GM19193 (cell line): ENCODE measurements at regions not wholly inside any gene's neighbourhood (a gene's known extent, or its start where the extent isn't known, plus 50 kb on each side); places are given as distances from the start of the nearest gene placed in this dataset.

Experiments used
- POLR2A ChIP-seq: IDR thresholded peaks from 4 replicates; pipeline ENCODE4 v1.6.1; 2011; ENCODE audit not compliant: insufficient read depth, insufficient read length; ENCODE audit errors: extremely low read depth

GRCh38 chr5:166165596-166165995, 2125.8 kb upstream of the WWC1 start:
- no peak for TF ChIP-seq POLR2A

- no peak for TF ChIP-seq POLR2A
These were observed 2125.4 kb upstream of the WWC1 start for GRCh38 chr5:166166071-166166470.

GRCh38 chr5:166172597-166172996, 2118.8 kb upstream of the WWC1 start:
- no peak for TF ChIP-seq POLR2A

GRCh38 chr5:166178411-166179080, 2112.9 kb upstream of the WWC1 start:
- no peak for TF ChIP-seq POLR2A

GRCh38 chr5:166185185-166185584, 2106.3 kb upstream of the WWC1 start:
- TF ChIP-seq POLR2A = no peak

- TF ChIP-seq POLR2A = no peak
These were observed 2102.7 kb upstream of the WWC1 start for GRCh38 chr5:166188501-166189325.

GRCh38 chr5:166192696-166193095, 2098.7 kb upstream of the WWC1 start:
- no peak for TF ChIP-seq POLR2A

GRCh38 chr5:166195981-166196380, 2095.5 kb upstream of the WWC1 start:
- TF ChIP-seq POLR2A = no peak

GRCh38 chr5:166200532-166200931, 2090.9 kb upstream of the WWC1 start:
- no peak for TF ChIP-seq POLR2A

- TF ChIP-seq POLR2A = no peak
These were observed 2079.8 kb upstream of the WWC1 start for GRCh38 chr5:166211640-166212039.

GRCh38 chr5:166236327-166236726, 2055.1 kb upstream of the WWC1 start:
- TF ChIP-seq POLR2A = no peak

GRCh38 chr5:166240705-166241104, 2050.7 kb upstream of the WWC1 start:
- TF ChIP-seq POLR2A = no peak

GRCh38 chr5:166245556-166245955, 2045.9 kb upstream of the WWC1 start:
- TF ChIP-seq POLR2A = no peak

GRCh38 chr5:166251786-166252185, 2039.7 kb upstream of the WWC1 start:
- no peak for TF ChIP-seq POLR2A

GRCh38 chr5:166257661-166258060, 2033.8 kb upstream of the WWC1 start:
- no peak for TF ChIP-seq POLR2A

GRCh38 chr5:166262395-166262794, 2029.0 kb upstream of the WWC1 start:
- no peak for TF ChIP-seq POLR2A

- no peak for TF ChIP-seq POLR2A
These were observed 2023.5 kb upstream of the WWC1 start for GRCh38 chr5:166267907-166268306.

GRCh38 chr5:166270712-166271111, 2020.7 kb upstream of the WWC1 start:
- no peak for TF ChIP-seq POLR2A
